Right kidney (tissue), 1 donor: ENCODE measurements at regions not wholly inside any gene's neighbourhood (a gene's known extent, or its start where the extent isn't known, plus 50 kb on each side); places are given as distances from the start of the nearest gene placed in this dataset.

ENCODE experiments used
- DNase-seq: peaks from one replicate; pipeline ENCODE4 v3.0.0-alpha.2; 2016

GRCh38 chr7:106606120-106606519, 54.8 kb downstream of the CCDC71L start:
- DNase-seq, result no peak

GRCh38 chr7:106604971-106605370, 56.0 kb downstream of the CCDC71L start:
- DNase-seq, result no peak

GRCh38 chr7:106604303-106604924, 56.5 kb downstream of the CCDC71L start:
- DNase-seq, result no peak

- no peak for DNase-seq
Observed at GRCh38 chr7:106603346-106603745, 57.6 kb downstream of the CCDC71L start.

- no peak for DNase-seq
Observed at GRCh38 chr7:106602062-106602461, 58.9 kb downstream of the CCDC71L start.

GRCh38 chr7:106600569-106601373, 60.2 kb downstream of the CCDC71L start:
- DNase-seq, result no peak

- no peak for DNase-seq
Observed at GRCh38 chr7:106599343-106599698, 61.6 kb downstream of the CCDC71L start.

- DNase-seq, result no peak
Observed at GRCh38 chr7:106598663-106599342, 62.2 kb downstream of the CCDC71L start.

- no peak for DNase-seq
Observed at GRCh38 chr7:106597751-106598546, 63.0 kb downstream of the CCDC71L start.

GRCh38 chr7:106597014-106597413, 63.9 kb downstream of the CCDC71L start:
- DNase-seq, result no peak

GRCh38 chr7:106595922-106596321, 65.0 kb downstream of the CCDC71L start:
- DNase-seq, result no peak

GRCh38 chr7:106593028-106593417, 67.9 kb downstream of the CCDC71L start:
- DNase-seq, result no peak

GRCh38 chr7:106592282-106593027, 68.5 kb downstream of the CCDC71L start:
- DNase-seq, result no peak

- no peak for DNase-seq
Observed at GRCh38 chr7:106591146-106591545, 69.8 kb downstream of the CCDC71L start.

GRCh38 chr7:106590209-106590816, 70.6 kb downstream of the CCDC71L start:
- DNase-seq, result no peak

GRCh38 chr7:106589198-106589879, 71.6 kb downstream of the CCDC71L start:
- DNase-seq, result no peak

GRCh38 chr7:106588422-106589197, 72.3 kb downstream of the CCDC71L start:
- no peak for DNase-seq

GRCh38 chr7:106584914-106585759, 75.8 kb downstream of the CCDC71L start:
- no peak for DNase-seq
